GM19043 (cell line): ENCODE measurements at regions not wholly inside any gene's neighbourhood (a gene's known extent, or its start where the extent isn't known, plus 50 kb on each side); places are given as distances from the start of the nearest gene placed in this dataset.

Source experiments
- ATAC-seq: cut with Tn5 transposase; IDR thresholded peaks from one replicate; pipeline ENCODE4 v1.9.1; 2021; ENCODE audit warnings: low read depth; ENCODE audit not compliant: unreplicated experiment

DNA sequence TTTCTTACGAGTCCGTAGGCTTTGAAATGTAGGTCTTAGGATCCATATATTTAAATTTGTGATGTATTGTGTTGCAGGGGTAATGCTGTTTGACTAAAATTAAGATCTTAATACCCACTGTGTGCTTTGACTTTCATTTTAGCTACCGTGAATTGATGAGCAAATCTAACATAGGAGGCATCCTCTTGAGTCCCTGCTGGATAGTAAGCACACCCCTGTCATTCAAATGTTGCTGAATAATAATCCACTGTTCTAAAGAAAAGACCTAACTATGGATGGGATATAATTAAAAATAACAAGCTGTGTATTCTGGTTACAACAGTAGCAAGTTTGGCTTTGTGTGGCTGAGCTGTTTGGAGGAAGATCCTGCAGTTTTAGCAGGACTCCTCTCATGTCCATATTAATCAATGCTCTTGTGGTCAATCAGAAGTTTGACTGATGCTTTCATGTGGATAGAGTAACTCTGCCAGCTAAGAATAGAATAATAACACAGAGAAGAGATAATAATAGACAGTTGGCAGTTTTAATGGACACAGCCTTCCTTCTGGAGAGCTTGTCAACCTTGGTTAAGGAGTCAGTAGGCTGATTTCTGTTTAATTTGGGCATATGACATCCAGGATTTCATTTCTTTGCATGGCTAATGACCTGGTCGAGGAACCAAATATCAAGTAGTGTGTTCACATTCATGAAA is 148.1 kb upstream of the MIS18BP1 start:
- ATAC-seq: no peak

DNA sequence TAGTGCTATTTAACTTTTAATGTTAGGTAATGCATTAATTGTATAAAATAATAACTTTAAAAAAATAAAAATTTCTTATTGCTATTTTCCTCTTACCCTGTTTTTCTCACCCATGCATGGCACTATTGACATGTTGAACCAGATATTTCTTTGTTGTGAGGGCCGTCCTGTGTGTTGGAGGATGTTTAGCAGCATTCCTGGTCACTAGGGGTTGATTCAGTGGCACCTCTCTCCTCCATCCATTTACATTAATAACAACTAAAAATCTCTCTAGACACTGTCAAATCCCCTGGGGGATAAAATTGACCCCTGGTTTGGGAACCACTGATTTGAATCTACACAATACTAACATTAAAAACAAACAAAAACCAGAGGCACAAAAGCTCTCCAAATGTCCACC is 147.5 kb upstream of the MIS18BP1 start:
- no peak for ATAC-seq

DNA sequence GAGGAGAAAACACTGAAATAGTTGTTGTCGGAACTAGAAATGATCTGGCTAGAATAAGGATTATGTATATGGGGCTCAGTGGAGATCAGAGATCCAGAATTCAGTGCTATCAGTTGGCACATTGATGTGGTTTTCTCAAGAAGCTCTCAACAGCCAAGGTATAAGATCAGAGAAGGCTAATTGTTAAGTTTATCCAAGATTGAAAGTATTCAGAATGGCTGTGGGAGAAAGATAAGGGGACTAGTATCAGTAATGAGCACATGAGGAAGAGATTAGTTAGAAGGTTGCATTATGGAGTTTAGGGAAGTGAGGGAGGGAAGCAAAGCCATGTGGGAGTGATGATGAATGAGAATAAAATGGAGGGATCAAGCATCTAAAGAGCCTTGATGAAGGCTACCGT is 128.1 kb upstream of the MIS18BP1 start:
- no peak for ATAC-seq

DNA sequence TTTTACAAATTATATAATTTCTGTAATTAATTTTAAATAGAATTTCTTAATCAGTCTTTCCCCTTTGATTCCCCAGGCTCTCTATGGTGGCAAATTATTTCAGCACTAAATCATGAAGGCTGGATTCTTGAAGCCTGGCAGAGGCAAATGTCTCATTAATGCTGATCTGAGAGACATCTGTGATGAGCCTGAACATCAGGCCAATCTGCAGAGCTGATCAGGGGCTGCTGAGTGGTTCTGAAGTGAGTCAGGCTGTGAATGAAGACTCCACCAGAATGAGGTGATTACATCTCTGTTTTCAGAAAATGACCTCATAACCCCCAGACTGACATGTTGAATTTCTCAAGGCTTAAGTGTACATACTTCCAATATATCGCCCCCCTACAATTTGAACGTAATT is 124.2 kb upstream of the MIS18BP1 start:
- ATAC-seq: no peak

DNA sequence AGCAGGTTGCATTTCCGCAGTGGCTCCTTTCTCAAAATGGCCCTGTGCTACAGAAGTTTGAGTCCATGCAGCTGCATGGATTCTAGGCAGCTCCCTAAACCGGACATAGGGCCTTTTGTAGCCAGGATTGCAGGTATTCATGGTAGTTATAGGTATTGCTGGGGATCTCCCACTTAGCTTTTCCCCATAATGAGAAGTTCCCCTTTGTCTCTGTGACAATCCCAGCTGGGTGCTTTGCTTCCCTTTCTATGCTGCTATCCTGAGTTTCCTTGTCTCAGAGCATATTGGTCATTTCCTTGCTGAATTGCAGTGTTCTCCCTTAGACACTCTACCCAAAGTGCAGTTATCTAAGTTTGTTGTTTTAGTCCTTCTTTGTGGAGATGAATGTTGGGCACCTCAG is 120.9 kb upstream of the MIS18BP1 start:
- ATAC-seq: no peak

DNA sequence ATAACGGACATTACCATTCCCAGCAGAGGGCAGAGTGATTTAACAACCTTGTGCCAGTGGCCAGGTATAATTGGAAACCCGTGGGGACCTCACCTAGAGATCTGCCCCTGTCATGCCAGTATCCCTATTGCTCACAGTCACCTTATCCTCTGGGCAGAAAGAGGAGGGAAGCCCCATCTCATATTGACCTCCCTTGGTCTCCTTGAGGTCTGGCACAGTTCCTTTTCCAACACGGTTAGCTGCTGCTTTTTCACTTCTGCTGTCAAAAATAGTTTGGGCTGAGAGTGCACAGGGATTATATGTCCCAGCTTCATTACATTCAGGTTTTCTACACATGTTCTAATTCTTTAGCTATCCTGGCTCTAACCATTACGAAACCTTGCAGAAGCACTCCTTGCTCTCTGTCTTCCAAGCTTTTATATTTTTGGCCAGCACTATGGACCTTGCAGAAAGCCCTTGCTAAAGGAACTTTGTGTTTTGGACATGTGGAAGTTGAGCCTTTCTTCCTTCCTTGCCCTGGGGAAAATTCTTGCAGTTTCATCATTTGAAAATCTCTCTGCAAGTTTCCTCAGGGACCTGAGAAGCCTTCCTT is 111.7 kb upstream of the MIS18BP1 start:
- ATAC-seq: no peak

DNA sequence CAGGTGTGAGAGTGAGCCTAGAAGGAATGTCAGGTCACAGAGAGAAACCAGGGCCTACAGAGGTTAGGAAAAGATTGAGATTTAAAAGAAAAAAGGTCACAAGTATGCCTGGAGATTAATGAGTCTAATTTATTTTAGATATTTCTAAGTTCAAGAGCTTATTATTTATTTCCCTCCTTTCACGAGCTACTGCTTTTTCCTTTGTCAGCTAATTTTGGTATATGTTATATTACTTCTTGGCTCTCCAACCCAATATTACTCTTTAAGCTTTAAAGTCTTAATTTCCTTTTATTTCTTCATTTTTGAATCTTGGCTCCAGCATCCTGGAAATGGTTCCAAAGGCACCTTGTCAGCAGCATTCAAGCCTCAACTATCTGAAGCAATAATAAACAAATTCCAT is 109.5 kb upstream of the MIS18BP1 start:
- ATAC-seq: no peak

DNA sequence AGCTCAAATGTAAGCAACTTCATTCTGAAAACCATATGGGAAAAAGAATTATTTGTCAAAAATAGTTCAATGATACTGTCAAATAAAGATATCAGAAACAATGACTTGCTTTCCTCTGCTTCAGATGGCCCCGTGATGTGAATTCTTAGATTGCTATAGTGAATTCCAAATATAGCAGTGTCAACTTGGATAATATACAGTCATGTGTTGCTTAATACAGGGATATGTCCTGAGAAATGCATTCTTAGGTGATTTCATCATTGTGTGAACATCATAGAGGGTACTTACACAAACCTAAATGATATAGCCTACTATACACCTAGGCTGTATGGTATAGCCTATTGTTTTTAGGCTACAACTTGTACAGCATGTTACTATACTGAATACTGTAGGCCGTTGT is 108.7 kb upstream of the MIS18BP1 start:
- ATAC-seq: no peak

DNA sequence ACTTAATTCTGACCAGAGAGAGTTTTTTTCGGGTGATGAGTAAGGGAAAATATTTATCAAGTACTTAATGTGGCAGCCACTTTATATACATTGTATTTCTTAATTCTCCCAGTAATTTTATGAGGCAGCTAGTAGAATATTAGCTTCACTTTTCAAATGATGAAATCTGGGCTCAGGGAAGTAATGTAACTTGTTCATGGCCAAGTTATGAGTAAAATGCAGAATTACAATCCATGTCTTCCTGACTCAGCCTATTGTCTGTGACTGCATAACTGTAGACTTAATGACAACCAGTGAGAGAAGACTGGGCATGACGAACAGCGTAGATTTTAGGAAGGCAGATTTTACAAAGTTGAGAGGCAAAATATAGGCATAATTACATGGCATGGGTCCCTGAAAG is 106.7 kb upstream of the MIS18BP1 start:
- no peak for ATAC-seq

DNA sequence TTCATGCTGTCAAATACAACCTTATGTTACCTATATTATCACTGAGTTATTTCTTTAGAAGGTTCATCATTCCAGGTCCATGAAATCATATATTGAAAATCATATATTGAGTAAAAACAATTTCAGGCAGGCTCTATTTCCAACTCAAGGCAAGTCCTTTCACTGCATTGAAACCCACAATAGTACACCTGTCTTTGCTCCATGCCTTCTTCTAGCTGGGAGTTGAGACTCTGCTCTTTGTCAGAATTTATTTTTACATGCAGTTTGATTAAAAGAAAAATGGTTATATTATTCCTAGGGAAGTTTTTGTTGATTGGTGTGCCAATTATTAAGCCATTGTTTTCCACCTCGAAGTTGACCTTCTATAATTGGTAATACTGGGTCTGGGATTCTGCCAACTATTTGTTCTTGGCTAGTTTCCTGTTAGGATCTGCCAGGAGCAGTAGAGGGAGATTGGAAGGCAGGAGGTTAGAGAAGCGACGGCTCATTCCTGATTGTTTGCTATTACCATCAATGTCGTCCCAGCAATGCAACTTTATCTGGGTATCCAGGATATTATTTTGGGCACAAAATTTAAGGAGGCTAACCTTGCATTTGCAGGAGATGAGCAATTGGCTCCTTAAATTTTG is 79.5 kb upstream of the MIS18BP1 start:
- no peak for ATAC-seq

DNA sequence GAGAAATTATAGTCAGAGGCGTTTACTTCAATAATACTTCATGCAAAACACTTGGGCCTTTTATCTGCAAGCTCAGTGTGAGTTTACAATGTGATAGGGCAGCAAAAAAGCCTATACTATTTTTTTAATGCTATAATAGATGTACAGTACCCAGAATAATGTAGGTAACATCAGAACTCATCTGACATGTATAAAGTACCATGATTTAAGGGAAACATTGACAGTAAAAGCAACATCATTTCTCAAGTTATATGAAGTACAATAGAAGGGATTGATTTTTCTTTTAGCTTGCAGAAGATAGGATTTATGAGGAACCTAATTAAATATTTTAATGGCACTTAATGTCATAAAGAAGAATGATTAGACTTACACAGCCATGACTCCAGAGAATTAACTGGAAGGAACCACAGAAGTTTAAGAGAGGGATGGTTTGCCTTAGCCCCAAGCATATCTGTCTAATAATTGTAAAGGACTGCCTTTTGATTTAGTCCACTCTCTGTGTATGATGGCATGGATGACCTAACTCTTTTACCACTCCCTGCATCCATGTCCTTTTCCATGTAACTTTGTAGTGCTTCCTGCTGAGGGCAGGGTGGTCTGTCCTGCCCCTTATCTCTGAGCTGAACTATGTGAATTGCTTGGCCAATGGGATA is 55.9 kb upstream of the MIS18BP1 start:
- no peak for ATAC-seq
